Right renal cortex interstitium (tissue), 3 donors: ENCODE measurements at regions not wholly inside any gene's neighbourhood (a gene's known extent, or its start where the extent isn't known, plus 50 kb on each side); places are given as distances from the start of the nearest gene placed in this dataset.

ENCODE experiments used
- DNase-seq, 3 donors: peaks; one replicate each; pipeline ENCODE4 v3.0.0-alpha.2; 2013; ENCODE audit warnings: low read depth in 3 of 3, low spot score in 2 of 3

DNA sequence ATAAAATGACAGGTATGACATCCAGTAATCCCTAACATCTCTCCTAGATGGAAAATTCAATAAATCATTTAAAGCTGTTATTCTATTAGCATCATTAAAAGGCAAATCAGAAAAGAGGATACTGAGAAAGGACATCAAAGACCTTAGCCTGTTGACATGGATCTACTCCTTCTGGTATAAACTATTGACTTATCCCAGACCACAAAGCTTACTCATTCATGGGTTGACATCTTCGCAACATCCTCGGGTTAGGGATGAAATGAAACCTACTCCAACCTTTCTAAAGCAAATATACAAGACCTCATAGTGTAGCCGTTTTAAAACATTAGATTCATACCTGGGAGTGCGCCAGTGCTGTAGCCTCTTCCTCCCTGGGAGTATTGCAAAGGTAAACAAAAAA is 191.5 kb upstream of the BTG1 start:
- DNase-seq, result no peak

DNA sequence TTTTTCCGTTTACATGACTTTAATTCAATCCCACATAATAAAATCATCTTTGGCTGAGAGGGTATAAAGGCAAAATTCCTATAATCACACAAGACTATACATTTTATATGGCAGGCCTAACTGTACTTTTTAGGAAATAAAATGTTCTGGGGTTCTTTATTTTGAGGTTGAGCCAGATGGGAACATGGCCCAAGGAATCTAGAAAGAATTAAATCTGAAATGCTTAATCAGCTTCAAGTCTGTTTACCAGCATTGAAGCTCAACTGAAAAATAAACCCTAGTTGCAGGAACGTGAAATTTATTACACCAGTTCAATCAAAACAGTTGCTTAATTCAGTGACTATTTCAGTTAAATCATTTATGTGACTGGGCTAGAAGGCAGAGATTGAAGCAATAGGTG is 191.0 kb upstream of the BTG1 start:
- no peak for DNase-seq

DNA sequence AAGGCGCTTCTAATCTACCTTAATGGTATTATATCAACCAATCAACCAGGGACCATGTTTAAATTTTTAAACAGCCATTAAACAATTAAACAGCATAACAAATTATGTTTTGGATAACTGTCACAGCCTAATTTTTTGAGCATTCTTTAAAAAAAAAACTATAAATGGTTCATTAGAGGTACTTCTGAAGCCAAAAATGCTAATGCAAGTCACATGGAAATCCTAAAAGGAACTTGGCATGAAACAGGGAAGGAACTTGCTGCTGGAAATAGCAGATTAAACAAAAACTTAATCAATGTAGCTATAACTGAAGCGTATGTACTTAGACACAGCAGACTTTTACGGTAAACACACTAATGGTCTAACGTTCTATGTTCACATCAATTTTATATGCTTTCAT is 190.2 kb upstream of the BTG1 start:
- DNase-seq, result no peak

DNA sequence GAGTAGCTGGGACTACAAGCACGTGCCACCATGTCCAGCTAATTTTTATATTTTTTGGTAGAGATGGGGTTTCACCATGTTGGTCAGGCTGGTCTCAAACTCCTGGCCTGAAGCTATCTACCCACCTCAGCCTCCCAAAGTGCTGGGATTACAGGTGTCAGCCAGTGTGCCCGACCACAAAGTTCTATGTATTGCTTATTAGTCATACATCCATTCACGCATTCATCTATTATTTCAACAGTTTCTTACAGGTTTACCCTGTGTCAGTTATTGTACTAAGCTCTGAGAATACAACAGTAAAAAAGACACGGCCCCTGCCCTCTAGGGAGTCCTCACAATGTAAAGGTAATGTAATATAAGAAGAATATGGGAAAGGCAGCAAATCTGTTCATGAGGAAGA is 188.9 kb upstream of the BTG1 start:
- no peak for DNase-seq

- no peak for DNase-seq
Measured at GRCh38 chr12:92332552-92332951, 186.9 kb upstream of the BTG1 start.

DNA sequence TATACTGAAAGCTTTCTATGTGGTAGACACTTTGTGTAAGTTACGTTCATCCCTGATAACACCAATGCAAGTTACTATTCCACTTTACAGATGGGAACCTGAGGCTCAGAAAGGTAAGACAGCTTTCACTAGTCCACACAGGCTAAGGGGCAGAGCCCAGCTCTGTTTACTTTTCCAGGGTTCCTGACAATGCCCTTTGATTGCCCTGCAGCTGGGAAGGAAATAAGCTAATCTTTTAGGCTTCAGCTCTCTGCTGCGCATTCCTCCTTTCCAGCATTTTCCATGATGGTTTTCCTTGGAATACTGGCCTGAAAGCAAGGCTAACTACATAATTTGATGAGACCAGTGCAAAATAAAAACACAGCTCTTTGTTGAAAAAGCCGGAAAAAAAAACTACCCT is 185.7 kb upstream of the BTG1 start:
- DNase-seq, result no peak

- no peak for DNase-seq
Measured at GRCh38 chr12:92330654-92331053, 185.0 kb upstream of the BTG1 start.

- no peak for DNase-seq
Measured at GRCh38 chr12:92326877-92327276, 181.2 kb upstream of the BTG1 start.

DNA sequence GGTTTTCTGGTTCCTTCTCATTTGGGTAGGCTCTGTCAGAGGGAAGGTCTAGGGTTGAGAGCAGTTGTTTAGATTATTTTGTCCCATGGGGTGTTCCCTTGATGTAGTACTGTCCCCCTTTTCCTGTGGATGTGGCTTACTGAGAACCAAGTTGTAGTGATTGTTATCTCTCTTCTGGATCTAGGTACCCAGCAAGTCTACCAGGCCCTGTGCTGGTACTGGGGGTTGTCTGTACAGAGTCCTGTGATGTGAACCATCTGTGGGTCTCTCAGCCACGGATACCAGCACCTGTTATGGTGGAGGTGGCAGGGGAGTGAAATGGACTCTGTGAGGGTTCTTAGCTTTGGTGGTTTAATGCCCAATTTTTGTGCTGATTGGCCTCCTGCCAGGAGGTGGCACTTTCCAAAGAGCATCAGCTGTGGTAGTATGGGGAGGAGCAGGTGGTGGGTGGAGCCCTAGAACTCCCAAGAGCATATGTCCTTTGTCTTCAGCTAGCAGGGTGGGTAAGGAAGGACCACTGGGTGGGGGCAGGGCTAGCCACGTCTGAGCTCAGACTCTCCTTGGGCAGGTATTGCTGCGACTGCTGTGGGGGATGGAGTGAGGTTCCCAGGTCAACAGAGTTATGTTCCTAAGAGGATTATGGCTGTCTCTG is 179.3 kb upstream of the BTG1 start:
- DNase-seq, result no peak

DNA sequence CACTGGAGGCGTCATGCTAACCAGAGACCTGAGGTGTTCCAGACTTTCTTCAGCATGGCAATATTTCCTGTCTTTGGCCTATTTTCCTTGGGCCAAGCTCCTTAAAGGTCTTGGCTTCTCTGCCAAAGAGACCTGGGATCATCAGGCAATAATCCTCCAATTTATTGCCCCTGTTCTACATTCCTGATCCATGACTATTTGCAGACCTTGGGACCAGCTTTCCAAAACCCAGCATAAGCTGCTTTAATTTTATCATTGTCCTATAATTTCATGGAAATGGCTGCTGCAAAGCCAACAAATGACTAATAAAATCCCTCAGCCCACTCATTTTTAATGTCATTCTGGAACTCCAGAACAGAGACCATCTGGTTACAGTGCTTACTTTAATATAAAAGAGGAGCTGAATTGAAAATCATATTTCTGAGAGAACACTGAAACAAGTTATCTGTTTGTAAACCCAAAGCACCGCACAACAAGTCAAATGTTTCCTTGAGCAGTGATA is 166.9 kb upstream of the BTG1 start:
- DNase-seq, result no peak

DNA sequence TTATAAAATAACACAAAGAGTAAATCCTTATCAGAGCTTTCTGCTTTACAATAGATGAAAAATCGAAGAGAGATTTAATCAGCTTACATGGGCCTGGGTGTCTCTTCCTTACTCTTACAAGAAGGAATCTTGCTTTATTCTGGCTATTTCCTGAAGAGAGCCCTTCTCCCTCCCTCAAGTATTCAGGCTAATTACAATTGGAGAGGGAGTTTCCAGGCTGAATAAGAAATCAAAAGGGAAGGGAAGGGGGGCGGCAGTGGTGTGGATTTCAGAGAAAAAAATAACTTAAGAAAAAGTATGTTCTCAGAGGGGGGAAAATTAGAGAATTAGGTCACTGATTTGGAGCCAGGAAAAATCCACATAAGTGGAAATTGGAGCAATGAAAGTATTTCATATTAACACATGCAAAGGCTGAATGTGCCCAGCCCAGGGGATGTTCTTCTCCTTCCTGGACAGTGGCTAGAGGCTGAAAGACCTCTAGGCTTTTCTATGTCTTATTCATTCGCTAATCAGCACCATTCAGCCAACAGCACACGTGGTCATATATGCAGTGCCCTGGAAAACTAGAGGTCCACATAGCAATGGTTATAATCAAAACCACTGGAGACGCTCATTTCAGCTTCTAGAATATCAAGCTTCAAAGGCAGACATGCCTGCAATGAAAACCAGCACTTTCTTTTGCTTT is 158.9 kb upstream of the BTG1 start:
- DNase-seq, result no peak

DNA sequence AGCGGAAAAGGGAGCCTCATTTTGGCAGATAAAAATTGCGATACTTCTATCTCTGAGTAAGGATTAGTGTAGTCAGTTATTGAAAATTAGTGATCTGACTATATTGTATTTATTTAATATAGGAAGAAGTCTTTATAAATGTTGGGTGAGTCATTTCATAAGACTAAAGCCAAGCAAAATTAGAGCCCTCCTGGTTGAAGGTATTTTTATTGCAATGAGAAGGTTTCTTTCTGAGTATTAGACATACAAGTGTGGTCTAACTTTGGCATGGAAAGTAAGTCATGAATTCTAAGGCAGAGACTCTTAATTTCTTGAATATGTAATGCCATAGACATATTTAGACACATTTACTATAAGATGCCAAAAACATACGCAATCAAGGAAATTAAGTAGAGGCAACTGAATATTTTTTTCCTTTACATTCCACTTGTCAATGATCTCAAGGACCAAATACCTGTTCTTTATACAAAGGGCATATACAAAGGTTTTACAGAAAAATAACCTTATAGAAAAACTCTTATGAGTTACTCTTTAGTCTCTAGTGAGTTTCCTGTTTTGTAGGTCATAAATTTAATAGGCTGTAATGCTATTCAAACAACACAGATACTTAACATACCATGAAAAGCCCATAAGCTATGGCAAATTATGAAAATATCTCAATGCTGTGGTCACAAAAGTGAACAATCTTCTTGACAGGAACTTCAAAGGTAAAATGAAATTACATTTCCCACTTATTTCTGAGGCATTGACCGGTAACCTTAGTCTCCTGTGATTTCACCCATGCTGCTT is 156.6 kb upstream of the BTG1 start:
- no peak for DNase-seq

GRCh38 chr12:92301356-92301755 is 155.7 kb upstream of the BTG1 start:
- DNase-seq, result no peak

DNA sequence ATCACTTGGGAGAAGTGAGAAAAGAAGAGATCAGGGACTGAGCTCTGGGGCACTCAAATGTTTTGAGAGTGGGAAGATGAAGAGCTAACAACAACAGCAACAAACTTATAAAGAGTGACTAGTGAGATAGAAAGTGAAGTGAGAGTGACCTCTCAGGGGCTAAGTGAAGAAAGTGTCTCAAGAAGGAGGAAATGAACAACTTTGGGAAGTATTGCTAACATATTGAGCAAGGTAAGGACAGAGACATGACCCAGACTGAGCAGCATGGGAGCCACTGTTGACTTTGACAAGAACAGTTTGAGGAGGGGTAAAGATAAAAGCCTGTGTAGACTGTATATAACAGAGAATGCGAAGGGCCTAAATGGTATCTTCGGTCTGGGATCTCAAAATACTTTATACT is 155.1 kb upstream of the BTG1 start:
- no peak for DNase-seq

- no peak for DNase-seq
Measured at GRCh38 chr12:92299744-92300143, 154.1 kb upstream of the BTG1 start.

GRCh38 chr12:92299344-92299743 is 153.7 kb upstream of the BTG1 start:
- no peak for DNase-seq

DNA sequence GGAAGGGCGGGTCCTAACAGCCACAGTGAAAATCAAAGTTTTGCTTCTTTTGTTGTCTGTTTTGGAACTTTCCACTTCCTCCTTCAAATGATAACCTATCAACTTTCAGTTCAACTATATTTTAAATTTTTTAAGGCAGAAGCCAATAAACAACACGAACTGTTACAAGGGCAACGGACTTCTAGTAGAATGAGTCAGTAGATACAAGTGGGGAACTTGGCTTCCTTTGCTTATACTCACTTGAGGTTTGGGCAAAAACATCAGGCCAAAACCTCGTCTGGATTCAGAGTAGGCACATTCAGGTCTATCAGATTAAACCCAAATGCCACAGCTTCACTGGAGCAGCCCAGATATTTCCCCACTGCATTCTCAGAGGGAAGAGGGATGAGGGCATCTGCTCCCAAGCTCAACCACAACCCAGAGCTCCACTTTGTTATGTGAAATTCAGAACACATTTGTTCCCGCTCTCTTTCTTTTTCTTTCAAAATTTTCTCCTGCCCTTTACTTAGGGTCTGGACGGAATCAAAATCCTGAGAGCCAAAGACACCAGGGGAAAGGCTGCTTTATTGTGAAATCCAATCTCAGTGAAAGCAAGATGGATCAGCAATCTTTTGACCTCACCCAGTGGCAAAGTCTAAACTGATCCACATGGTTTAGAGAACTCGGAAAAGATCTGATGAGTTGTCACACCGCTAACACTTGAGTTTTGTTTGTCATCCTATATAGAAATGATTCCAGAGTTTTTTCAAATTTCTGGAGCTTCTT is 152.5 kb upstream of the BTG1 start:
- DNase-seq, result no peak

GRCh38 chr12:92297405-92297804 is 151.8 kb upstream of the BTG1 start:
- DNase-seq, result no peak

GRCh38 chr12:92295523-92295922 is 149.9 kb upstream of the BTG1 start:
- DNase-seq, result no peak

DNA sequence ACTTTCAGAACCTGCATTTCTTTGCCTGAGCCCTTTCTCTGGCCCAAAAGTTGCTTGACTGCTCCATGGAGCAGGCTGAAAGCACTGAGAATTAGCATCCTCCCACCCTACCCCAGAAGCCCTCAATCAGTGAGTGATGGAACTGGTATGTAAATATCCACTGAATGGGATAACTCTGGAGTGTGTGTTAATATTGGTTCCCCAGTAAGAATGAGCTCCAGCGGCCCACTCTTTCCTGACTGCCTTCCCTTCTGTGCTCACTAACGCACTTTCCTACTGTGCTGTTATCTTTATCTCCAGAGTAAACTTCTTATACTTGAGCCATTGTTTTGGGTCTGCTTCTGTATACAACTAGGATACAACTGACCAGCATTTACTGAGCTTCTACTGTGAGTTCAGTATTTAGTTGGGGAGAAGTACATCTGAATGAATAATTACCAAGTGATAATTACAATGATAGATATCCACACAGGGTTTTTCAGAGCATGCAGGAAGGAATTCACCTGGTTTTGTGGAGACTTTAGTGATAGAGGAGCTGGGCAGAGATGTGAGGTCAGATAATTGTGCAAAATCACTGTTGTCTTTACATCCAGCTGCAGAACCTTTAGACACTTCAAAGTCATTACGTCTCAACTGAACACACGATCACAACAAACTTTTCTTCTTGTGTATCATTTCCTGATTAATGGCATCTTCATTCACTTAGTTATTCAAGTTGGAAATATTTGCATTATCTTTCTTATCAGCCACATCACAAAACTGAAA is 149.2 kb upstream of the BTG1 start:
- DNase-seq, result no peak
